Activated CD8-positive, alpha-beta T cell treated with anti-CD3 and anti-CD28 coated beads for 36 hours (primary cell): ENCODE measurements at regions not wholly inside any gene's neighbourhood (a gene's known extent, or its start where the extent isn't known, plus 50 kb on each side); places are given as distances from the start of the nearest gene placed in this dataset.
"Not testable (repeated sequence)": the region's sequence is repeated elsewhere in the genome, so short reads cannot be mapped to it uniquely, and the experiment has no call there.

ENCODE experiments used
- ATAC-seq: fragments of 200-7000 bp; cut with Tn5 transposase; one replicate; pipeline ENCODE4 v1.10.0; 2021; ENCODE audit warnings: mild to moderate bottlenecking, moderate library complexity
- CTCF ChIA-PET: fragments of 350-600 bp; sonication (Branson Sonifier 250); formaldehyde crosslinking; loops from one replicate; lab custom pipeline; 2021; ENCODE audit warnings: antibody characterized with exemption; lab: Charles Lee
- POLR2A ChIA-PET: fragments of 350-600 bp; sonication (Branson Sonifier 250); formaldehyde crosslinking; loops from one replicate; lab custom pipeline; 2021; ENCODE audit warnings: antibody characterized with exemption; lab: Charles Lee
- DNase-seq: peaks from one replicate; pipeline ENCODE4 v3.0.0-alpha.2; 2020
- H3K27ac Mint-ChIP-seq: one replicate; pipeline ENCODE4 v1.8.0; 2021; ENCODE audit warnings: mild to moderate bottlenecking, mixed read lengths
- H3K27me3 Mint-ChIP-seq: one replicate; pipeline ENCODE4 v1.8.0; 2021; ENCODE audit warnings: mixed read lengths
- H3K36me3 Mint-ChIP-seq: one replicate; pipeline ENCODE4 v1.8.0; 2021; ENCODE audit warnings: low read depth, mixed read lengths
- H3K4me1 Mint-ChIP-seq: one replicate; pipeline ENCODE4 v1.8.0; 2021; ENCODE audit warnings: low read depth, mixed read lengths
- H3K4me3 Mint-ChIP-seq: one replicate; pipeline ENCODE4 v1.8.0; 2021; ENCODE audit warnings: mild to moderate bottlenecking, moderate library complexity, mixed read lengths
- H3K9me3 Mint-ChIP-seq: one replicate; pipeline ENCODE4 v1.8.0; 2021; ENCODE audit warnings: mixed read lengths
- CTCF ChIP-seq: fragments of 200-600 bp; IDR thresholded peaks from one replicate; pipeline ENCODE4 v1.8.0; 2022; ENCODE audit warnings: antibody characterized with exemption, mild to moderate bottlenecking
- intact Hi-C: fragments of 100-400 bp; cut with micrococcal nuclease; formaldehyde crosslinking; loops from one replicate; pipeline ENCODE4 v1.10.0; 2022

DNA sequence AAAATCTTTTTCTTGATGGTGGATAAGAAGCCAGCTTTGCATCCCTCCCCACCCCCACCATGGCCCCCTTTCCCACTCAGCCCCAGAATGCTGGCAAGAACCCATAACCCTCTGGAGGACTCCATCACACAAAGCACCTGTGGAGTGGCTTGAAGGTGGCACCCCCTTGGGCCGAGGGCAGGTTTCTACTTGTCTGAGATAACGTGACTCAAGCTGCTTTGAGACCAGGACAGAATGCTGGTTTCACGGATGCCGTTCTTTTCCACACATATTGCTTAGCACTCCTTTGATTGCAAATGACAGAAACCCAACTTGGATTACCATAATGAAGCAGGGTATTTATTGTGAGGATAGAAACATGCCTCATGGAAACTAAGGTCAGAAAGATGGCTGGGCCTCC is 82.2 kb downstream of the LACC1 start:
- peaks cover 1% of the 10 kb centered on the region for H3K27me3 Mint-ChIP-seq
- no peaks in the 10 kb centered on the region for H3K4me1 Mint-ChIP-seq
- ChIA-PET CTCF (no interaction called here), POLR2A (no interaction called here)
- H3K27ac Mint-ChIP-seq = no peak overlapping the region
- H3K9me3 Mint-ChIP-seq = no peaks in the 10 kb centered on the region
- intact Hi-C loops = no loop called here
- DNase-seq (no peak), ATAC-seq (no peak)
- TF ChIP-seq CTCF = no peak
- H3K4me3 Mint-ChIP-seq = no peak overlapping the region
- no peaks in the 10 kb centered on the region for H3K36me3 Mint-ChIP-seq

- CTCF ChIA-PET = no interaction called here
- H3K4me3 Mint-ChIP-seq = no peak overlapping the region
- H3K27me3 Mint-ChIP-seq = no peaks in the 10 kb centered on the region
- H3K4me1 Mint-ChIP-seq = no peaks in the 10 kb centered on the region
- no peak overlapping the region for H3K27ac Mint-ChIP-seq
- TF ChIP-seq CTCF = no peak
- DNase-seq (no peak), ATAC-seq (no peak)
- no peaks in the 10 kb centered on the region for H3K36me3 Mint-ChIP-seq
- intact Hi-C loops = no loop called here
- H3K9me3 Mint-ChIP-seq = no peaks in the 10 kb centered on the region
- POLR2A ChIA-PET = no interaction called here
These were observed 84.0 kb downstream of the LACC1 start for GRCh38 chr13:43963726-43964125.

- ATAC-seq = no peak
- Mint-ChIP-seq H3K36me3 (no peaks in the 10 kb centered on the region), H3K4me3 (no peak overlapping the region), H3K9me3 (no peaks in the 10 kb centered on the region), H3K27ac (no peak overlapping the region), H3K27me3 (no peaks in the 10 kb centered on the region), H3K4me1 (no peaks in the 10 kb centered on the region)
- no peak for TF ChIP-seq CTCF
- ChIA-PET POLR2A (no interaction called here), CTCF (no interaction called here)
- intact Hi-C loops = no loop called here
- no peak for DNase-seq
These were observed 85.2 kb downstream of the LACC1 start for GRCh38 chr13:43964698-43965458.

GRCh38 chr13:43965459-43965845 is 85.7 kb downstream of the LACC1 start:
- intact Hi-C loops = no loop called here
- no peak for DNase-seq
- H3K27me3 Mint-ChIP-seq = no peaks in the 10 kb centered on the region
- no peak for TF ChIP-seq CTCF
- ChIA-PET CTCF (no interaction called here), POLR2A (no interaction called here)
- H3K4me1 Mint-ChIP-seq = no peaks in the 10 kb centered on the region
- no peak for ATAC-seq
- H3K27ac Mint-ChIP-seq = no peak overlapping the region
- no peaks in the 10 kb centered on the region for H3K9me3 Mint-ChIP-seq
- no peak overlapping the region for H3K4me3 Mint-ChIP-seq
- no peaks in the 10 kb centered on the region for H3K36me3 Mint-ChIP-seq

DNA sequence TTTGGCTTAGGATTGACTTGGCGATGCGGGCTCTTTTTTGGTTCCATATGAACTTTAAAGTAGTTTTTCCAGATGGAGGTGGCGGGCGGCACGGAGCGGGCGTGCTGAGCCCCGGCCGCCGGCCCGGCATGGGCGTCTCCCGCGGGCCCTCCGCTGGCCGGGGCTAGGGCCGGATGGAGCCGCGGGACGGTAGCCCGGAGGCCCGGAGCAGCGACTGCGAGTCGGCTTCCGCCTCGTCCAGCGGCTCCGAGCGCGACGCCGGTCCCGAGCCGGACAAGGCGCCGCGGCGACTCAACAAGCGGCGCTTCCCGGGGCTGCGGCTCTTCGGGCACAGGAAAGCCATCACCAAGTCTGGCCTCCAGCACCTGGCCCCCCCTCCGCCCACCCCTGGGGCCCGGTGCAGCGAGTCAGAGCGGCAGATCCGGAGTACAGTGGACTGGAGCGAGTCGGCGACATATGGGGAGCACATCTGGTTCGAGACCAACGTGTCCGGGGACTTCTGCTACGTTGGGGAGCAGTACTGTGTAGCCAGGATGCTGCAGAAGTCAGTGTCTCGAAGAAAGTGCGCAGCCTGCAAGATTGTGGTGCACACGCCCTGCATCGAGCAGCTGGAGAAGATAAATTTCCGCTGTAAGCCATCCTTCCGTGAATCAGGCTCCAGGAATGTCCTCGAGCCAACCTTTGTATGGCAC is 88.7 kb downstream of the LACC1 start:
- POLR2A ChIA-PET, H3K9me3 Mint-ChIP-seq, intact Hi-C loops, H3K27ac Mint-ChIP-seq, CTCF ChIA-PET, H3K36me3 Mint-ChIP-seq, H3K4me1 Mint-ChIP-seq, H3K27me3 Mint-ChIP-seq, H3K4me3 Mint-ChIP-seq, DNase-seq: not testable (repeated sequence)
- peak; percentile 69 for ATAC-seq

- intact Hi-C loops, POLR2A ChIA-PET, CTCF ChIA-PET, H3K9me3 Mint-ChIP-seq, ATAC-seq, H3K36me3 Mint-ChIP-seq, H3K27ac Mint-ChIP-seq, H3K4me1 Mint-ChIP-seq, H3K4me3 Mint-ChIP-seq, H3K27me3 Mint-ChIP-seq, DNase-seq: not testable (repeated sequence)
These were observed 89.4 kb downstream of the LACC1 start for GRCh38 chr13:43968943-43969690.

GRCh38 chr13:43969919-43970318 is 90.2 kb downstream of the LACC1 start:
- H3K27ac Mint-ChIP-seq, ATAC-seq, H3K4me1 Mint-ChIP-seq, H3K27me3 Mint-ChIP-seq, DNase-seq, H3K36me3 Mint-ChIP-seq, CTCF ChIA-PET, intact Hi-C loops, H3K4me3 Mint-ChIP-seq, POLR2A ChIA-PET, H3K9me3 Mint-ChIP-seq: not testable (repeated sequence)
